ENCODE measurements at regions not wholly inside any gene's neighbourhood (a gene's known extent, or its start where the extent isn't known, plus 50 kb on each side); places are given as distances from the start of the nearest gene placed in this dataset.

DNA sequence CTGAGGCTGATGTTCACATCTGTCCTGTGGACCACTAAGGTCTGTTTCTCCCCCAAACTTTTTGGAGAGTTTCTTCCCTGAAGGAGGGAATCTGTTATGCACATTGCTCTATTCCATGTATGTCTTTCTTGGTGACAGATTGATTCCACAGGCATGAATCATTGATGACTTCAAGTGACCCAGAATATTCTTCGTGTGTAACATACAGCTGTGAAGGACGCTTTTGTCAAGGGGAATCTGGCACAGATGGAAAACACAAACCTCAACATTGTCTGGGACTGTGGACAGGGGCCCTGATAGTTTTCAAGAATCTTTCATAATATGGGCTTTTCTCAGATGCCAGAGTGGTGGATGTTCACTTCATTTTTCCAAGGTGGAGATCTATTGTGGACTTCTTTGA is 223.1 kb upstream of the MAF start:
- H3K27ac ChIP-seq = no peak overlapping the region
- no peaks in the 10 kb centered on the region for H3K27me3 ChIP-seq
- H3K4me3 ChIP-seq = no peak overlapping the region
- no peak for DNase-seq
- no peaks in the 10 kb centered on the region for H3K36me3 ChIP-seq
- intact Hi-C loops (cut with DNase I; ENCODE audit: low total_unique reads) = no loop called here
- TF ChIP-seq, protein P1, sequence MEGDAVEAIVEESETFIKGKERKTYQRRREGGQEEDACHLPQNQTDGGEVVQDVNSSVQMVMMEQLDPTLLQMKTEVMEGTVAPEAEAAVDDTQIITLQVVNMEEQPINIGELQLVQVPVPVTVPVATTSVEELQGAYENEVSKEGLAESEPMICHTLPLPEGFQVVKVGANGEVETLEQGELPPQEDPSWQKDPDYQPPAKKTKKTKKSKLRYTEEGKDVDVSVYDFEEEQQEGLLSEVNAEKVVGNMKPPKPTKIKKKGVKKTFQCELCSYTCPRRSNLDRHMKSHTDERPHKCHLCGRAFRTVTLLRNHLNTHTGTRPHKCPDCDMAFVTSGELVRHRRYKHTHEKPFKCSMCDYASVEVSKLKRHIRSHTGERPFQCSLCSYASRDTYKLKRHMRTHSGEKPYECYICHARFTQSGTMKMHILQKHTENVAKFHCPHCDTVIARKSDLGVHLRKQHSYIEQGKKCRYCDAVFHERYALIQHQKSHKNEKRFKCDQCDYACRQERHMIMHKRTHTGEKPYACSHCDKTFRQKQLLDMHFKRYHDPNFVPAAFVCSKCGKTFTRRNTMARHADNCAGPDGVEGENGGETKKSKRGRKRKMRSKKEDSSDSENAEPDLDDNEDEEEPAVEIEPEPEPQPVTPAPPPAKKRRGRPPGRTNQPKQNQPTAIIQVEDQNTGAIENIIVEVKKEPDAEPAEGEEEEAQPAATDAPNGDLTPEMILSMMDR (IDR thresholded peaks at IDR 0.05) = no peak
- H3K9me3 ChIP-seq = no peaks in the 10 kb centered on the region
- no peaks in the 10 kb centered on the region for H3K4me1 ChIP-seq

DNA sequence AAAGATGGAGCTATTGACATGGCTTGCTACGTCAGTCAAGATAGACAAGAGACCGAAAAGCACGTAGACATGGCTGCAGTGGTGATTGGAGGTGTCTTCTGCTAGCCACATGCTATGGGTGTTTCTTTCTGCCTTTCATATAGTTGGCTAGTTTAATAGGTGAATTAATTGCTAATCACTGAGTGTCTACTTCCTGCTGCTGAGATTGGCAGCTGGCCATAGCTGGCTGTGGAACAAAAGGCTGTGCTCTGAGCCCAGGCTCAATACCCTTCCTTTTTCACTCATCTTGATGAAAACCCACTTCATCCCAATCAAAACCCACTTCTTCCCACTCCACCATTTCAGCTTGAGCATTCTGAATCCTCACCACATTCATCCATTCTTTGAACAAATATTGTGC is 221.4 kb upstream of the MAF start:
- no peak for DNase-seq
- no peaks in the 10 kb centered on the region for H3K4me1 ChIP-seq
- no peaks in the 10 kb centered on the region for H3K9me3 ChIP-seq
- no peak overlapping the region for H3K27ac ChIP-seq
- TF ChIP-seq, protein P1 (IDR thresholded peaks at IDR 0.05) = no peak
- no peak overlapping the region for H3K4me3 ChIP-seq
- intact Hi-C loops (cut with DNase I; ENCODE audit: low total_unique reads) = no loop called here
- H3K36me3 ChIP-seq = no peaks in the 10 kb centered on the region
- H3K27me3 ChIP-seq = no peaks in the 10 kb centered on the region

DNA sequence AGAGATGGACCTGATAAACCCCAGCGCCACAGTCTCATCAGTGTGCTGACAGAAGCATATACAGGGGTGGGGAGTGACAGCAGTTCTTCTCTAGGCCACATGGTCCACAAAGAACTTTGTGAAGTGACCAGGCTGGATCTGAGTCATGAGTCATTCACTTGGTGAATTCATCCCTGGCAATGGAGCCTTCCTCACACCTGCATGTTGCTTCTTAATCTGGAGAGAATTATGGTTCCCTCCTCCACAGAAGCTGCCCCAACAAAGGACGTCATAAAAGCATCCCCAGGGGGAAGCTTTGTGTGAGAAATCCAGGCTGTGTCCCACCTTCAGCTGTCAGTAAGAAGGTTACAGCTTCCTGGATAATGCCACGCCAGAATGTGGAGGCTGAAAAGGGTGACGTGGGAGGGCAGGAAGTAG is 215.6 kb upstream of the MAF start:
- no peaks in the 10 kb centered on the region for H3K9me3 ChIP-seq
- DNase-seq = no peak
- no peaks in the 10 kb centered on the region for H3K4me1 ChIP-seq
- no peak overlapping the region for H3K4me3 ChIP-seq
- intact Hi-C loops (cut with DNase I; ENCODE audit: low total_unique reads) = no loop called here
- TF ChIP-seq, protein P1 (IDR thresholded peaks at IDR 0.05) = no peak
- no peaks in the 10 kb centered on the region for H3K36me3 ChIP-seq
- no peaks in the 10 kb centered on the region for H3K27me3 ChIP-seq
- H3K27ac ChIP-seq = no peak overlapping the region

DNA sequence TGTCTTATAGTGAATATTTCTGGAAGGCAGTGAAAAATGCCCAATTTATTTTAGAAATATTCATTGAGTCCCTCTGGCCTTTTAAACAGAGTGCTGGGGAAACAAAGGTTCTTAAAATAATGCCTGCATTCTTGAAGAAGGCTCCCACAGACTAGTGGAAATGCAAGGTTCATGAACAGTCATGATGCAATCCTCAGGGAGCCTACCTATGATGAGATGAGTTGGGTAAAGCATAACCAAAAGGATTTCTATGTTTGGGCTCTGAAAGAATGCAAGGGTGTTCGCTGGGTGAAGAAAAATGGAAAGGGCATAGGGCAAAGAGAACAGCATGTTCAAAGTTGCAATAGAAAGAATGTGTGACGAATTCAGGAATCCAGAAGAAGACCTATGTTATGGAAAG is 214.5 kb upstream of the MAF start:
- TF ChIP-seq, protein P1 (IDR thresholded peaks at IDR 0.05) = no peak
- DNase-seq = no peak
- Histone ChIP-seq H3K4me3 (no peak overlapping the region), H3K9me3 (no peaks in the 10 kb centered on the region), H3K27ac (no peak overlapping the region), H3K36me3 (no peaks in the 10 kb centered on the region), H3K27me3 (no peaks in the 10 kb centered on the region), H3K4me1 (no peaks in the 10 kb centered on the region)
- intact Hi-C loops (cut with DNase I; ENCODE audit: low total_unique reads) = no loop called here

DNA sequence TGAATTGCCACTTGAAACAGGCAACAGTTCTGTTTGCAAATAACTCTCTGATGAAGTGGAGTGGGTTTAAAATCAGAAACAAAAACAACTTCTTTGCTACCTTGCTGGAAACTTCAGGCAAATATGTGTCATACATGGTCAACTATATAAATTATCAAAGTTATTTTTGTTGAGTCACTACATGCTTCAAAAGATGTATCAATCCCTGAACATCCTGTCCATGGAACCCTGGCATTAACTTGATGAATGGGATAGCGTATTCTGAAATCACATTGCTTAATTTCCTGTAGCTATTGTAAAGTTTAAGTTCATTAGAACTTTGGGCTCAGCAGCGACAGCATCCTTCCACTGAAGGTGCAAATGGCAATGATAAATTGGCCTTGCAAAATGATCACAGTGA is 213.6 kb upstream of the MAF start:
- H3K27me3 ChIP-seq = no peaks in the 10 kb centered on the region
- no peak for DNase-seq
- no peaks in the 10 kb centered on the region for H3K4me1 ChIP-seq
- H3K4me3 ChIP-seq = no peak overlapping the region
- H3K9me3 ChIP-seq = no peaks in the 10 kb centered on the region
- intact Hi-C loops (cut with DNase I; ENCODE audit: low total_unique reads) = no loop called here
- no peaks in the 10 kb centered on the region for H3K36me3 ChIP-seq
- TF ChIP-seq, protein P1 (IDR thresholded peaks at IDR 0.05) = no peak
- no peak overlapping the region for H3K27ac ChIP-seq

DNA sequence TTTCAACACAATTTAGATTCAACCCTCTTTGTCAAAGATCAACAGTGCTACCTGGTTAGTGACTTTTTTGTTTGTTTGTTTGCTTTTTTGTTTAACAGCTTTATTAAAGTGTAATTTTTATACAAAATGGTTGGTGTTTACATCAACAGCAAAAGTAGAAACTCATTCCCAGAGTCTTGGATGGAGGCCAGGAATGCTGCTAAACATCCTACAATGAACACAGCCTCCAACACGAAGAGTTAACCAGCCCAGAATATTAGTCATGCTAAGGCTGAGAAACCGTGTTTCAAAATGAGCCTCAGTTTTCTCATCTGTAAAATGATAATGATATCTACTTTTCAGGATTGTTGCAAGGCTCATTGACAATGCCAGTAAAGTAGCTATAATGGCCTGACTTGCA is 211.0 kb upstream of the MAF start:
- H3K9me3 ChIP-seq = no peaks in the 10 kb centered on the region
- intact Hi-C loops (cut with DNase I; ENCODE audit: low total_unique reads) = no loop called here
- H3K27ac ChIP-seq = no peak overlapping the region
- TF ChIP-seq, protein P1 (IDR thresholded peaks at IDR 0.05) = no peak
- DNase-seq = no peak
- H3K36me3 ChIP-seq = no peaks in the 10 kb centered on the region
- no peak overlapping the region for H3K4me3 ChIP-seq
- no peaks in the 10 kb centered on the region for H3K27me3 ChIP-seq
- no peaks in the 10 kb centered on the region for H3K4me1 ChIP-seq
